Middle frontal gyrus (tissue), 1 donor: ENCODE measurements at regions not wholly inside any gene's neighbourhood (a gene's known extent, or its start where the extent isn't known, plus 50 kb on each side); places are given as distances from the start of the nearest gene placed in this dataset.
"Not testable (repeated sequence)": the region's sequence is repeated elsewhere in the genome, so short reads cannot be mapped to it uniquely, and the experiment has no call there.

Experiments
- DNase-seq: peaks from one replicate; pipeline ENCODE4 v3.0.0-alpha.2; 2015; ENCODE audit warnings: low spot score; ENCODE audit errors: extremely low spot score

GRCh38 chr4:31727030-31727429 lies 1006.9 kb downstream of the PCDH7 start:
- no peak for DNase-seq

DNA sequence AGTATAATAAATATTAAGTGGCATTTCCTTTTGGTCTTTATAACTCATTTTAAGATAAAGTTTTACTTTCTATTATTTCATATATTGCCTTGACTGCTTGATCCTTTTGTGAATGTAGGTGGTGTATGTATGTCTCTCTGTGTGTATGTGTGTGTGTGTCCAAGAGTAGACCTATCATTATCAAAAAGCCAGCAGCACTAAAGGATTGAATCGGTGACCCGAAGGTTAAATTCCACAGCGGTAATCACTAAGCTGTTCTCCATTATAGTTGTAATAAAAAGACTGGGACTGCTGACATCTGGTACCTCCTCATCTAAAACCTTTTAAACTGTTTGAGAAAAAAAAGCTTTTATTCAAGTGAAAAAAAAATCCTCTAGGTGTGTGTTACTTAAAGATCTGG lies 1014.8 kb downstream of the PCDH7 start:
- DNase-seq, result no peak

DNA sequence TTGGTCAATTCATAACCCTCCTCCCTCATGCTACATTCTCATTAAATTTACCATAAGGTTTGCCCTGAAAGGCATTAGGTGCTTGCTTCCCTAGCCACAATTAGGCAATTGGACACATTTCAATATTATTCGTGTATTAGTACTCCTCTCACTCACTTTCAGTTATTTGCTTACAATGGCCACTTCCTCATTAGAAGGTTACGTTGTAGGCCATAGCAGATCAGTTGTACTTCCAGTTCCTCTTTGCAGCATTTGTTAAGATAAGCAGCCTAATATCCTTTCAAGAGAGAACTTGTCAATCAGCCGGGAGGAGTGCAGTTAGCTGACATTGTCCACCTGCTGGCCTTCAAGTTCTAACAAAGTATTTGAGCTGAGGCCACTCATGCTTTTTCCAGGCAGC lies 1017.2 kb downstream of the PCDH7 start:
- no peak for DNase-seq

DNA sequence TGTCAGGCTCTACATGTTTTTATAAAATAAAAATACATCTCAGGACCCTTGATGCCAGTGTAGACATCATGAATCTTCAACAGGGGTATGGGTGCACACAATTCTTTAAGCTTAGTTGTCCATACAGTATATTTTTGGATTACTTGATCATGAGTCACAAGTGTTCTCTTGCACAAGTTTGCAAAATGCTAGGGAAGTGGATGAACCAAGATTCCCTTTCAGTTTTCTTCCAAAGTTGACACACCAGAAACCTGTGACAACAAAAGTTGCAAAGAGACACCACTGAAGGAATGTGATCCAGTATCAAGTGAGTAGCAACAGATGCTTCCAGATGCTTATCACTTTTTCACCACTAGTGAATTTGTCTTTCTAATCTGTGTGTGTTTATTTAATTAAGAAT lies 1021.2 kb downstream of the PCDH7 start:
- DNase-seq, result no peak

DNA sequence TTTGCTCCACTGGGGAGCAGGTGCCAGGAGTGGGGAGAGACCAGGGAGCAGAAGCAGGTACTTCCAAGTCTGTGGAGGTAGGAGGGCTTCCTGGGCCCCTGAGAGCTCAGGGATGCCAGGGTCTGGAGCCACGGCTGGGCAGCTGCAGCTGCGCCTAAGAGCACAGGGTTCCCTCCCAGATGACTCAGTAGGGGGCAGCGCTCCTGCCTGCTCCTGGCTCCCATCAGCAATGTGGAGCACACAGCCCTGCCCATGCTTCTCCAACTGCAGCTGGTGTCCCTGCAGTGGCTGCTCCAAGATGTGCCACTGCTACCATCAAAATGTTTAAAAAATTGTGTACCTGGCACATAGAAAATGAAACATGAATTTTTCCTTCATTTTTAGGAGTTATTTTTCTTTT lies 1028.2 kb downstream of the PCDH7 start:
- no peak for DNase-seq

DNA sequence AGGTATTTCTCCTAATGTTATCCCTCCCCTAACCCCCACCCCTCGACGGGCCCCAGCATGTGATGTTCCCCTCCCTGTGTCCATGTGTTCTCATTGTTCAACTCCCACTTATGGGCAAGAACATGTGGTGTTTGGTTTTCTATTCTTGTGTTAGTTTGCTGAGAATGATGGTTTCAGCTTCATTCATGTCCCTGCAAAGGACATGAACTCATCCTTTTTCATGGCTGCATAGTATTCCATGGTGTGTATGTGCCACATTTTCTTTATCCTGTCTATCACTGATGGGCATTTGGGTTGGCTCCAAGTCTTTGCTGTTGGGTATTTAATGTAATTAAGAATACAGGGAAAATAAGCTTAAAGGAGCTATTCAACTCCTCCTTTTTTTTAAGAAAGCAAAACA lies 1030.4 kb downstream of the PCDH7 start:
- not testable (repeated sequence) for DNase-seq

- no peak for DNase-seq
Measured at GRCh38 chr4:31755751-31756150, 1035.6 kb downstream of the PCDH7 start.

DNA sequence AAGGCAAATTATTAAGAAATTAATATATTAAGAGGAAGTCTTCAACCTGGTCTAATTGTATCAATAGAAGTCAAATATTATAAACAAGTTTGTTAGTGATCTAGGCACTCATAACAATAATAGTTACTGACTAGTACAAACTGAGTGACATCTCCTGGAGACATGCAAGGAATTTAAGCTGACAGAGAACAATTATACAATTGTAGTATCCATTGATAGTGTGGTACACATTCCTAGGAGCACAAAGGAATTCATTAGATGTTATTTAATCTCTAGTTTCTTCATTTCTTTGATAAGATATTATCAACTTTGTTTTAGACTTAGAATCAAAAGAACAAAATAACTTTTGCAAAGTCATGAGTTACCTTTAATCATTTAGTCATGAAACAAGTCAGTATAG lies 1048.6 kb downstream of the PCDH7 start:
- DNase-seq, result no peak

- no peak for DNase-seq
Measured at GRCh38 chr4:31783311-31783710, 1063.1 kb downstream of the PCDH7 start.

- DNase-seq, result no peak
Measured at GRCh38 chr4:31784558-31784957, 1064.4 kb downstream of the PCDH7 start.

DNA sequence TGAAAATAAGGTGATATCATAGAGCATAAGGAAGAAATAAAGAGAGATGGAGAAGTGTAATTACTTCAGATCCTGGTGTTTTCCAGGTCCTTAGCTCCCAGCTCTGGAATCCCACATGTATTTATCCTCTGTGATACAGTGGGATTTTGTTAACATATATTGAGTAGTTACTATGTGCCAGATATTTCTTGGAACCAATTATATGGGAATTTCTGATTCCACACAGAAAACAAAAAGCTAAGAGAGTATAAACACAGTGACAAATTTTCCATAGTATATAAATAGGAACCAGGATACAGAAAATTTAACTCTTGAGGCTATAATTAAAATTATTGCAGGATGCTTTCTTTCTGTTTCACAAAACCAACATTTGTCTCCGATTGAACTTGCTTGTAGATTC lies 1067.5 kb downstream of the PCDH7 start:
- no peak for DNase-seq

GRCh38 chr4:31788676-31789075 lies 1068.5 kb downstream of the PCDH7 start:
- DNase-seq, result no peak

- DNase-seq, result no peak
Measured at GRCh38 chr4:31791666-31792065, 1071.5 kb downstream of the PCDH7 start.

GRCh38 chr4:31793907-31794306 lies 1073.7 kb downstream of the PCDH7 start:
- DNase-seq, result no peak

DNA sequence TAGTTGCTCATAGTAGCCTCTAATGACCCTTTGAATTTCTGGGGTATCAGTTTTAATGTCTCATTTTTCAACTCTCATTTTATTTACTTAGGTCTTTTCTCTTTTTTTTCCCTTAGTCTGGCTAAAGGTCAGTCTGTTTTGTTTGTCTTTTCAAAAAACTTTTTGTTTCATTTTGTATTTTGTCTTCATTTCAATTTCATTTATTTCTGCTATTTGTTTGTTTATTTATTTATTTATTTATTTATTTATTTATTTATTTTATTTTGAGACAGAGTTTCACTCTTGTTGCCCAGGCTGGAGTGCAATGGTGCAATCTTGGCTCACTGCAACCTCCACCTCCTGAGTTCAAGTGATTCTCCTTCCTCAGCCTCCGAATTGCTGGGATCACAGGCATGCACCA lies 1076.9 kb downstream of the PCDH7 start:
- not testable (repeated sequence) for DNase-seq

GRCh38 chr4:31803526-31804195 lies 1083.5 kb downstream of the PCDH7 start:
- no peak for DNase-seq

GRCh38 chr4:31807036-31807435 lies 1086.9 kb downstream of the PCDH7 start:
- DNase-seq, result no peak

DNA sequence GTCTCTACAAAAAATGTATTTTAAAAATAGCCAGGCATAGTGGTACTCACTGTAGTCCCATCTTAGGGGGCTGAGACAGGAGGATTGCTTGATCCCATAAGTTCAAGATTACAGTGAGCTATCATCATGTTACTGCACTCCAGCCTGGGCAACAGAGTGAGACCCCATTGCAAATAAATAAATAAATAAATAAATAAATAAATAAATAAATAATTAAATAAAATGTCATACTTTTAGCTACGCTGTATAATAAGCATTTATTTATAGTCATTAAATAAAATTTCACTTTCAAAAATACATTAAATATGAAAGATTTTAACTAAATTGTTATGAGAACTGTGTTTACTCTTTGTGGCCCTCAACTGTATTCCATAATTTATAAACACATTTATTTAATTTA lies 1124.2 kb downstream of the PCDH7 start:
- DNase-seq, result no peak

DNA sequence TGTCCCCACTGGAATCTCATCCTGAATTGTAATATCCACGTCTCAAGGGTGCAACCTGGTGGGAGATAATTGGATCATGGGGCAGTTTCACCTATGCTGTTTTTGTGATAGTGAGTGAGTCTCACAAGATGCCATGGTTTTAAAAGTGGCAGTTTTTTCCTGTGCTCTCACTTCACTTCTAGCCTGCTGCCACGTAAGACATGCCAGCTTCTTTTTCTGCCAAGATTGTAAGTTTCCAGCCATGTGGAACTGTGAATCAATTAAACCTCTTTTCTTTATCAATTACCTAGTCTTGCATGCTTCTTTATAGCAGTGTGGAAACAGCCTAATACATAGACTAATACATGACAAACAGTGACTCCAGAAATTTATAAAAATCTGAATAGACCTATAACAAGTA lies 1131.8 kb downstream of the PCDH7 start:
- DNase-seq, result no peak

- no peak for DNase-seq
Measured at GRCh38 chr4:31877429-31877828, 1157.3 kb downstream of the PCDH7 start.

DNA sequence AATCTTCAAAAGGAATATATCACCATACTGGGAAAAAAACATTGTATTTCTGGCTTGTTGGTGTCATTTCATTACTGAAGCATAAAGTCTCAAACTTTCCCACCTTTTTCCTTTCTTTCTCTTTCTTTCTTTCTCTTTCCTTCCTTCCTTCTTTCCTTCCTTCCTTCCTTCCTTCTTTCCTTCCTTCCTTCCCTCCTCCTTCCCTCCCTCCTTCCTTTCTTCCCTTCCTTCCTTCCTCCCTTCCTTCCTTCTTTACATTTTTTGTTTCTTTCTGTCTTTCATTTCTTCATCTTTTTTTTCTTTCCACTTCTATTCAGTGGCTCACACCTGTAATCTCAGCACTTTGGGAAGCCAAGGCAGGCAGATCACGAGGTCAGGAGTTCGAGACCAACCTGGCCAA lies 1160.7 kb downstream of the PCDH7 start:
- DNase-seq, result not testable (repeated sequence)

DNA sequence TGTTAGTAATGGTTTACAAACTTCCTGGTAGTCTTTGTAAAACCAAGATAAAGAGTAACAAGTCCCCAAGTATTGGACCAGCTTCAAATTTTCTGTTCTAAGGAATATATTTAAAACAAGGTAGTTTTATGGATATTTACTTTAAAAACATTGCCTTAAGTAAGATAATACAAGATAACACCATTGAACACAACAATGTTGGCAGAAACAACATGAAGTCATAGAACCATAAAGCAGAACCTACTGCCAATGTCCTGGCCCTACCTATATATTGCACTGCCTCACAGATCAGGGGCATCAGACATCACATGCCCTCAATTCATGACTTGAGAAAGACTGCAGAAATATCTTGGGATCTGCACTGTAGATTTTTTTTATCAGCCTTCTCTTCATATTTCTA lies 1176.2 kb downstream of the PCDH7 start:
- DNase-seq, result no peak

DNA sequence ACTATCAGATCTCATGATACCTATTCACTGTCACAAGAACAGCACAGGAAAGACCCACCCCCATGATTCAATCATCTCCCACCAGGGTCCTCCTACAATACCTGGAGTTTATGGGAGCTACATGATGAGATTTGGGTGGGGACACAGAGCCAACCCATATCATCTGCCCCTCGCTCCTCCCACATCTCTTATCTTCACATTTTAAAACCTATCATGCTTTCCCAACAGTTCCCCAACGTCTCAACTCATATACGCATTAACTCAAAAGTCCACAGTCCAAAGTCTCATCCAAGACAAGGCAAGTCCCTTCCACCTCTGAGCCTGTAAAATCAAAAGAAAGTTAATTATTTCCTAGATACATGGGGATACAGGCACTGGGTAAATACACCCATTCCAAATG lies 1185.2 kb downstream of the PCDH7 start:
- DNase-seq, result no peak

- no peak for DNase-seq
Measured at GRCh38 chr4:31908261-31908660, 1188.1 kb downstream of the PCDH7 start.
